ENCODE measurements at regions not wholly inside any gene's neighbourhood (a gene's known extent, or its start where the extent isn't known, plus 50 kb on each side); places are given as distances from the start of the nearest gene placed in this dataset.
"Not testable (repeated sequence)": the region's sequence is repeated elsewhere in the genome, so short reads cannot be mapped to it uniquely, and the experiment has no call there.

DNA sequence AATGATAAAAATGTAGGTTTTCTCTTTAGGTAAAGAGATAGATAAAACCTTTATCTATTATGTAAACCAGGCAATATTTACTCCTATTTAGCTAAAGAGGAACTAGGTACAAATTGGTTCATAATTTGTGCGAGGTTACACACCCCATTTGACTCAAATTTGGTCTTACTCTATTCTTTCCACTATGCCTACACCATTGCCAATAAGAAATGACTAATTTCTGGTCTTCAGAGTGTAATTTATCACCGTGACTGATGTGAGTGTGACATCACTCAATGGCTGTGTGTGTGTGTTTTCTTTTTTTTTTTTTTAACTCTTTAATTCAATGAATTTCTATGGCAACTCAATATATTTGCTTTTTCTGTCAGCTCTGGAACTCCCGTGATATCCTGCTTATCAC, 955.8 kb downstream of the TDRD15 start:
- Histone ChIP-seq H3K27me3 (ENCODE audit: control insufficient read depth in 1 of 2, insufficient read depth in 2 of 2, low read length in 2 of 2) (no peaks in the 10 kb centered on the region), H3K9ac (ENCODE audit: low read length) (no peak overlapping the region), H3K4me1 (ENCODE audit: insufficient read depth, low read length) (no peaks in the 10 kb centered on the region), H3K9me3 (ENCODE audit: low read length) (no peaks in the 10 kb centered on the region), H3K4me3 (ENCODE audit: low read depth in 1 of 2, low read length in 2 of 2) (no peak overlapping the region), H3K27ac (ENCODE audit: low read depth, low read length) (no peak overlapping the region), H3K36me3 (ENCODE audit: insufficient read depth, low read length) (no peaks in the 10 kb centered on the region)

DNA sequence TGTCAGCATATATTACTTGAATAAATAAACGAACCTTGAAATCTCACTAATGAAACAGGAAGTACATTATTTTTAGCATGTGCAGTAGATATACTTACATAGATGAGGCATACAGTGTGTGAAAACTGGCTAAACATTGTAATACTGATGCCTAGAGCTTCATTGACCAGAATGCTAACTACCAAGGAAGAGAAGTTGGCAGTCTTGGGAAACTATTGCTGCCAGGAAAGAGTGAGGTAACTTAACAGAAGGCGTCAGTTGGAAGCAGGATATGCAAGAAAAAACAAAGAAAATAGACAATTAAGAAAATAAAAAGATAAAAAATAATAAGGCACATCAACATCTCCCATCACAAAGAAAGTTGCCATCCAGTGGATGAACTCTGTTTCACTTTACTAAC, 963.0 kb downstream of the TDRD15 start:
- Histone ChIP-seq H3K36me3 (ENCODE audit: insufficient read depth, low read length) (no peaks in the 10 kb centered on the region), H3K27me3 (ENCODE audit: control insufficient read depth in 1 of 2, insufficient read depth in 2 of 2, low read length in 2 of 2) (no peaks in the 10 kb centered on the region), H3K4me3 (ENCODE audit: low read depth in 1 of 2, low read length in 2 of 2) (no peak overlapping the region), H3K27ac (ENCODE audit: low read depth, low read length) (no peak overlapping the region), H3K4me1 (ENCODE audit: insufficient read depth, low read length) (no peaks in the 10 kb centered on the region), H3K9me3 (ENCODE audit: low read length) (no peaks in the 10 kb centered on the region), H3K9ac (ENCODE audit: low read length) (no peak overlapping the region)

- not testable (repeated sequence) for H3K36me3 ChIP-seq (ENCODE audit: insufficient read depth, low read length); H3K27ac ChIP-seq (ENCODE audit: low read depth, low read length); H3K27me3 ChIP-seq (ENCODE audit: control insufficient read depth in 1 of 2, insufficient read depth in 2 of 2, low read length in 2 of 2); H3K9me3 ChIP-seq (ENCODE audit: low read length); H3K4me1 ChIP-seq (ENCODE audit: insufficient read depth, low read length); H3K9ac ChIP-seq (ENCODE audit: low read length); H3K4me3 ChIP-seq (ENCODE audit: low read depth in 1 of 2, low read length in 2 of 2)
Measured at GRCh38 chr2:22103617-22104016, 979.8 kb downstream of the TDRD15 start.

DNA sequence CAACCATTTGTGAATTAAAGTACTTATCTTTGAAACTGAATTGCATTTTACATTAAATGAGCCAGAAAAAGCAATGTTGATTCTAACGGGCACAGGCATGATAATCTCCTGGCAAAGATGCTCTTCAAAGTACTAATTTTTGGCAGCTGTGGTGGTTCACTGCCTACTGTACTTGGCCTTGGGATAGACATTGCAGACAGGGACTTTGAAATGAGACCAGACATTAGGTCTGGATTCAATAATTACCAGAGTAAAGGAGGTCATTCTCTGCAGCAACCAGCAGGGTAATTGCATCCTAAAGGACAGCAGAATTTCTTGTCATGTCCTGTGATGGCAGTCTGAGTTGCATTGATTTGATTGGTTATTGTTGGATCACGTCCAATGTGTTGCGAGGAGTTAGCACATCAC, 986.5 kb downstream of the TDRD15 start:
- Histone ChIP-seq H3K9me3 (ENCODE audit: low read length) (no peaks in the 10 kb centered on the region), H3K27me3 (ENCODE audit: control insufficient read depth in 1 of 2, insufficient read depth in 2 of 2, low read length in 2 of 2) (no peaks in the 10 kb centered on the region), H3K4me3 (ENCODE audit: low read depth in 1 of 2, low read length in 2 of 2) (no peak overlapping the region), H3K9ac (ENCODE audit: low read length) (no peak overlapping the region), H3K36me3 (ENCODE audit: insufficient read depth, low read length) (no peaks in the 10 kb centered on the region), H3K27ac (ENCODE audit: low read depth, low read length) (no peak overlapping the region), H3K4me1 (ENCODE audit: insufficient read depth, low read length) (no peaks in the 10 kb centered on the region)

DNA sequence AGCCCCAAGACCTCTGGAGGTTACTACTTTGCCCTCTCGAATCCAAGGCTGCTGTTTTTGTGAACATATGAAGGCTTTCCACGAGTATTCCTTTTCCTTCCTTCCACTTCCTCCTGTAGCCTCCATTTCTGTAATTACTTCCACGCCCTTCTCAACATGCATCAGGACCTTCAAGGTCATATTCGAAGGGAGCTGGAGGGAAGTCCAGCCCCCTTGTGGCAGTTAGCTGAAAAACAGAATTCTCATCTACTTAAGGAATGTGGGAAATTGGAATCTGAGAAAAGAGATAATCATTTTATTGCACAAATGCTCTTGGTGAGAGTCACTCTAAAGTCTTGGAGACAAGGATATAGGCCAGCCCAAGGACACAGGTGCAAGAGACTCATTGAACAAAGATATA, 1000.2 kb downstream of the TDRD15 start:
- Histone ChIP-seq H3K9me3 (ENCODE audit: low read length) (no peaks in the 10 kb centered on the region), H3K9ac (ENCODE audit: low read length) (no peak overlapping the region)

DNA sequence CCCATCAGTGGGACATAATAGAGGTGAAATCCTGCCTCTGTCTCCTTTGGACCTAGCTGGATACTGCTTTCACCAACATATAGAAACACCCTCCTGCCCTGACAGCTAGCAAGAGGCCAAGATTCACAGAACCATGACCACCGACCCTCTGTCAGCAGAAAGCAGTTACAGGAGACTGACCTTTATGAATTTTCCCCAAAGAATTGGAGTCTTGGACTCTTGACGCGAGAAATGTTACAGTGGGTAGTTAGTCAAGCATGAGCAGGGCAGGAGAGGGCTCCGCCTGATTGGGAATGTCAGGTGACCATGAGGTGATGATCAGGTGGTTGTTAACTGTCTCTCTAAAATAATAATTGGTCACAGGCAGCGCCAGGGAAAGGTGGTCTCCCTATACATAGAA, 1002.3 kb downstream of the TDRD15 start:
- Histone ChIP-seq H3K9ac (ENCODE audit: low read length) (no peak overlapping the region), H3K36me3 (ENCODE audit: insufficient read depth, low read length) (no peaks in the 10 kb centered on the region), H3K27ac (ENCODE audit: low read depth, low read length) (no peak overlapping the region), H3K4me1 (ENCODE audit: insufficient read depth, low read length) (no peaks in the 10 kb centered on the region), H3K9me3 (ENCODE audit: low read length) (no peaks in the 10 kb centered on the region), H3K4me3 (ENCODE audit: low read depth in 1 of 2, low read length in 2 of 2) (no peak overlapping the region), H3K27me3 (ENCODE audit: control insufficient read depth in 1 of 2, insufficient read depth in 2 of 2, low read length in 2 of 2) (no peaks in the 10 kb centered on the region)

More for the DNA sequence above, 1000.2 kb downstream of the TDRD15 start:
- Histone ChIP-seq H3K27me3 (ENCODE audit: control insufficient read depth in 1 of 2, insufficient read depth in 2 of 2, low read length in 2 of 2) (no peaks in the 10 kb centered on the region), H3K4me1 (ENCODE audit: insufficient read depth, low read length) (no peaks in the 10 kb centered on the region), H3K27ac (ENCODE audit: low read depth, low read length) (no peak overlapping the region), H3K4me3 (ENCODE audit: low read depth in 1 of 2, low read length in 2 of 2) (no peak overlapping the region), H3K36me3 (ENCODE audit: insufficient read depth, low read length) (no peaks in the 10 kb centered on the region)

DNA sequence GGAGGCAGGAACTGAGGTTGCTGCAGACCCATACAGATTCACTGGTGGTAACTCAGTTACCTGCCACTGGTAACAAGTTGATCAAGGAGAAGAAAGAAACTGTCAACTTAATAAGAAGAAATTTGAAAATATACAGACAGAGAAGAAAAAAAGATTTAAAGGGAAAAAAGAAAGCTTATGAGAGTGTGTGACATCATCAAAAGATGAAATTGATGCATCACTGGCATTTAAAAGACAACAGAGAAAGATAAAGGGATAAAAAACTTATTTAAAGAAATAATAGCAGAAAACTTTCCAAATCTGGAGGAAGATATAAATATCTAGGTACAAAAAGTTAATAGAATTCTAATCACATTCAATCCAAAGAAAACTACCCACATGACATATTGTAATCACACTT, 1003.2 kb downstream of the TDRD15 start:
- Histone ChIP-seq H3K27ac (ENCODE audit: low read depth, low read length) (no peak overlapping the region), H3K4me1 (ENCODE audit: insufficient read depth, low read length) (no peaks in the 10 kb centered on the region), H3K27me3 (ENCODE audit: control insufficient read depth in 1 of 2, insufficient read depth in 2 of 2, low read length in 2 of 2) (no peaks in the 10 kb centered on the region), H3K9me3 (ENCODE audit: low read length) (no peaks in the 10 kb centered on the region), H3K4me3 (ENCODE audit: low read depth in 1 of 2, low read length in 2 of 2) (no peak overlapping the region), H3K36me3 (ENCODE audit: insufficient read depth, low read length) (no peaks in the 10 kb centered on the region), H3K9ac (ENCODE audit: low read length) (no peak overlapping the region)

DNA sequence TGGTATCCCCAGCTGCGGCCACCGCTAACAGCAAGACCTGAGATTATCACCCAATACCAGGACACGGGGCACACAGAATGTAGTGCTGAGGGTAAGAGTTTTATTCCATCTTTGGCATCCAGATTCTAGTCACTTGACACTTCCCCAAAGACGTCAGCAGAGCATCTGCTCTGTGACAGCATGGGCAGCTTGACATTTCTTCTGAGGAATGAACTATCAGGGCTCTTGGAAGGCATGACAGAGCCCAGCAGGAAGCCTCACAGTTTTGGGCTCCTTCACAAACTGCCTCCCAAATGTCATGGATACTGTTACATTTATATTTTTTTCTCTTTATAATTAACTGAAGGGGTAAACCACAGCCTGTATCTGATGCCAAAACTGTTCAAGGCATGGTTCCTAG, 1010.7 kb downstream of the TDRD15 start:
- no peaks in the 10 kb centered on the region for H3K36me3 ChIP-seq (ENCODE audit: insufficient read depth, low read length)
- H3K9me3 ChIP-seq (ENCODE audit: low read length): no peaks in the 10 kb centered on the region
- no peak overlapping the region for H3K27ac ChIP-seq (ENCODE audit: low read depth, low read length)
- no peaks in the 10 kb centered on the region for H3K27me3 ChIP-seq (ENCODE audit: control insufficient read depth in 1 of 2, insufficient read depth in 2 of 2, low read length in 2 of 2)
- H3K4me1 ChIP-seq (ENCODE audit: insufficient read depth, low read length): no peaks in the 10 kb centered on the region
- no peak overlapping the region for H3K9ac ChIP-seq (ENCODE audit: low read length)
- no peak overlapping the region for H3K4me3 ChIP-seq (ENCODE audit: low read depth in 1 of 2, low read length in 2 of 2)

DNA sequence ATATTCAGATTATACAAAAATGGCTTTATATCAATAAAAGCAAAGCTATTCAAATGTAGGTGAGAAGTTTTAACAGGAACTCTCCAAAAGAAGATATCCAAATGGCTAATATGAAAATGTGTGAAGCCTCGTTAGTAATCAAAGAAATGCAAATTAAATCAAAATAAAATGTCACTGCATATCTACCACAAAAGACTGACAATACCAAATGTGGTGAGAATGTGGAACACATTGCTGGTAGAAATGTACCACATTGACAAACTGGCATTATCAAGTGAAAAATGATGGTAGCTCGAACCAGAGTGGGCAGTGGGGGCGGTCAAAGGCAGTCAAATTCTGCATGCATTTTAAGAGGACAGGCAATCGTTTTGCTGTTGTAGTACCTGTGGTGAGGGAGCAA, 1012.7 kb downstream of the TDRD15 start:
- Histone ChIP-seq H3K9me3 (ENCODE audit: low read length) (no peaks in the 10 kb centered on the region), H3K27me3 (ENCODE audit: control insufficient read depth in 1 of 2, insufficient read depth in 2 of 2, low read length in 2 of 2) (no peaks in the 10 kb centered on the region), H3K4me3 (ENCODE audit: low read depth in 1 of 2, low read length in 2 of 2) (no peak overlapping the region), H3K4me1 (ENCODE audit: insufficient read depth, low read length) (no peaks in the 10 kb centered on the region), H3K36me3 (ENCODE audit: insufficient read depth, low read length) (no peaks in the 10 kb centered on the region), H3K9ac (ENCODE audit: low read length) (no peak overlapping the region), H3K27ac (ENCODE audit: low read depth, low read length) (no peak overlapping the region)

DNA sequence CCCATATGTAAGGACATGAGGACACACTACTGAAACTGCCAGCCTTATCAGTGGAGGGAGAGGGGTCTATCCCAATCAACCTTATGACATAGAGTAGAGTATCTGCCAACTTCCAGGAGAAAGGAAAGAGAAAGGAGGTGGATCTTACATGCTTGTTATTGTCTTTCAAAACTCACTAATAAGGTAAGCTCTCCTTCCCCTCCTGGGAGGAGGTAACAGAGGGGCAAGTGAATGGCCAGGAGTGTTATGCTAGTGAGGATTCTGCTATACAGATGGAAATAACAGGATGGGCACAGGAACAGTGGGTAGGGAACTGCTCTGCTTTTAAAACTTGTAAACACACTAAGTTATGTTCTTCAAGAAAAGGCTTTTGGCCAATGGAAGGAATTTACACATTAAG, 1020.1 kb downstream of the TDRD15 start:
- Histone ChIP-seq H3K9me3 (ENCODE audit: low read length) (no peaks in the 10 kb centered on the region), H3K9ac (ENCODE audit: low read length) (no peak overlapping the region), H3K4me3 (ENCODE audit: low read depth in 1 of 2, low read length in 2 of 2) (no peak overlapping the region), H3K36me3 (ENCODE audit: insufficient read depth, low read length) (no peaks in the 10 kb centered on the region), H3K27me3 (ENCODE audit: control insufficient read depth in 1 of 2, insufficient read depth in 2 of 2, low read length in 2 of 2) (no peaks in the 10 kb centered on the region), H3K4me1 (ENCODE audit: insufficient read depth, low read length) (no peaks in the 10 kb centered on the region), H3K27ac (ENCODE audit: low read depth, low read length) (no peak overlapping the region)

DNA sequence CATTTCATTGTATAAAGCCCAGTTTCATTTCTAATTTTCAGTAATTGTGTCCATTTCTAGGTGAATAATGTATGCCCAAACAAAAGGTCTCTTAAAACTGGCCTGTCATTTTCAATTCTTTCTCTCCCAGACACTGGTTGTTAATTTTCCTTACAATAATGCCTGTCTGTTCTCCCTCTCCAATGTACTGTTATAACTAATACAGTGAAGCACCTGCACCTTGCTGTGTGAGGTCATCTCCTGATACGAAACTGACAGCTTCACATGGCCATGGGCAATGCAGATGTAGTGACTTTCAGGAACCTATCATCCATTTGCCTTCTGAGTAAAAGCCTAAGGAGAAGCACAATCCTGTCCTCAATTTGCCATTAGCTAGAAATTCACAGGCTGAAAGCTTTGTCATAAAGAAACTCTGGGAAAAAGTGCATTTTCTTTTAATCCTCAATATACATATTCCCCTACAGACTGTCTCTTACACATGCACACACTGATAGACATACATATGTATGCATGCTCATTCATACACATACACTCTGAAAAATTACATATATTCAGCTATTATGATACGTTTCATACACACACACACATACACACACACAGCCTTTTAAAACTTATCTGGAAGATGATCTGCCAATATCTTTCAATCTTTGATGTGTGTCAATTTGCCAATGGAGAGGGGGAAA, 1030.3 kb downstream of the TDRD15 start:
- no peaks in the 10 kb centered on the region for H3K36me3 ChIP-seq (ENCODE audit: insufficient read depth, low read length)
- no peak overlapping the region for H3K4me3 ChIP-seq (ENCODE audit: low read depth in 1 of 2, low read length in 2 of 2)

DNA sequence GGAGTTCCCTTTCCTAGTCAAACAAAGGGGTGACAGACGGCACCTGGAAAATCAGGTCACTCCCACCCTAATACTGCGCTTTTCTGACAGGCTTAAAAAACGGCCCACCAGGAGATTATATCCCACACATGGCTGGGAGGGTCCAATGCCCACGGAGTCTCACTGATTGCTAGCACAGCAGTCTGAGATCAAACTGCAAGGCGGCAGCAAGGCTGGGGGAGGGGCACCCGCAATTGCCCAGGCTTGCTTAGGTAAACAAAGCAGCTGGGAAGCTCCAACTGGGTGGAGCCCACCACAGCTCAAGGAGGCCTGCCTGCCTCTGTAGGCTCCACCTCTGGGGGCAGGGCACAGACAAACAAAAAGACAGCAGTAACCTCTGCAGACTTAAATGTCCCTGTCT, 1032.9 kb downstream of the TDRD15 start:
- H3K27me3 ChIP-seq (ENCODE audit: control insufficient read depth in 1 of 2, insufficient read depth in 2 of 2, low read length in 2 of 2); H3K9ac ChIP-seq (ENCODE audit: low read length); H3K27ac ChIP-seq (ENCODE audit: low read depth, low read length); H3K4me3 ChIP-seq (ENCODE audit: low read depth in 1 of 2, low read length in 2 of 2); H3K36me3 ChIP-seq (ENCODE audit: insufficient read depth, low read length); H3K4me1 ChIP-seq (ENCODE audit: insufficient read depth, low read length); H3K9me3 ChIP-seq (ENCODE audit: low read length): not testable (repeated sequence)

More for the DNA sequence above, 1030.3 kb downstream of the TDRD15 start:
- H3K9me3 ChIP-seq (ENCODE audit: low read length): no peaks in the 10 kb centered on the region
- H3K4me1 ChIP-seq (ENCODE audit: insufficient read depth, low read length): no peaks in the 10 kb centered on the region
- no peak overlapping the region for H3K27ac ChIP-seq (ENCODE audit: low read depth, low read length)
- H3K27me3 ChIP-seq (ENCODE audit: control insufficient read depth in 1 of 2, insufficient read depth in 2 of 2, low read length in 2 of 2): no peaks in the 10 kb centered on the region
- H3K9ac ChIP-seq (ENCODE audit: low read length): no peak overlapping the region
